ENCODE measurements at regions not wholly inside any gene's neighbourhood (a gene's known extent, or its start where the extent isn't known, plus 50 kb on each side); places are given as distances from the start of the nearest gene placed in this dataset.
A peak's percentile ranks its signal among the peaks of the same experiment; 100 is the strongest.

GRCh38 chr5:13488254-13488931 lies 456.1 kb downstream of the DNAH5 start:
- Histone ChIP-seq H3K4me1 (ENCODE audit: control insufficient read depth in 5 of 5, insufficient read depth in 5 of 5, low read length in 5 of 5) (no peaks in the 10 kb centered on the region), H3K27me3 (ENCODE audit: control insufficient read depth in 3 of 3, insufficient read depth in 3 of 3, low read length in 2 of 3) (no peaks in the 10 kb centered on the region), H3K27ac (ENCODE audit: low read depth in 1 of 2, low read length in 1 of 2) (no peak overlapping the region), H3K9me3 (ENCODE audit: control insufficient read depth in 4 of 4, insufficient read depth in 3 of 4, low read length in 3 of 4) (no peaks in the 10 kb centered on the region), H3K9ac (ENCODE audit: insufficient read depth in 1 of 2, low read length in 2 of 2) (no peak overlapping the region), H3K36me3 (ENCODE audit: control insufficient read depth in 4 of 4, insufficient read depth in 4 of 4, low read length in 4 of 4) (no peaks in the 10 kb centered on the region), H3K4me3 (no peak overlapping the region)
- TF ChIP-seq CTCF (IDR thresholded peaks at IDR 0.05; ENCODE audit: control extremely low read depth, extremely low read depth): no peak
- ATAC-seq (ENCODE audit: insufficient read depth, low FRiP score) (no peak), DNase-seq (no peak)
- WGBS, 2 donors: 77 to 82% methylated on average over 8 of the region's 8 CpGs

- H3K9ac ChIP-seq (ENCODE audit: insufficient read depth in 1 of 2, low read length in 2 of 2): no peak overlapping the region
- no peak overlapping the region for H3K4me3 ChIP-seq
- DNase-seq (no peak), ATAC-seq (ENCODE audit: insufficient read depth, low FRiP score) (no peak)
- WGBS, 2 donors: 77 to 82% methylated on average over 2 of the region's 2 CpGs
- no peak overlapping the region for H3K27ac ChIP-seq (ENCODE audit: low read depth in 1 of 2, low read length in 1 of 2)
- no peaks in the 10 kb centered on the region for H3K27me3 ChIP-seq (ENCODE audit: control insufficient read depth in 3 of 3, insufficient read depth in 3 of 3, low read length in 2 of 3)
- TF ChIP-seq CTCF (IDR thresholded peaks at IDR 0.05; ENCODE audit: control extremely low read depth, extremely low read depth): no peak
- H3K36me3 ChIP-seq (ENCODE audit: control insufficient read depth in 4 of 4, insufficient read depth in 4 of 4, low read length in 4 of 4): no peaks in the 10 kb centered on the region
- no peaks in the 10 kb centered on the region for H3K4me1 ChIP-seq (ENCODE audit: control insufficient read depth in 5 of 5, insufficient read depth in 5 of 5, low read length in 5 of 5)
- no peaks in the 10 kb centered on the region for H3K9me3 ChIP-seq (ENCODE audit: control insufficient read depth in 4 of 4, insufficient read depth in 3 of 4, low read length in 3 of 4)
Measured at GRCh38 chr5:13480834-13481233, 463.7 kb downstream of the DNAH5 start.

GRCh38 chr5:13478831-13479465 lies 465.5 kb downstream of the DNAH5 start:
- no peaks in the 10 kb centered on the region for H3K9me3 ChIP-seq (ENCODE audit: control insufficient read depth in 4 of 4, insufficient read depth in 3 of 4, low read length in 3 of 4)
- no peak overlapping the region for H3K9ac ChIP-seq (ENCODE audit: insufficient read depth in 1 of 2, low read length in 2 of 2)
- H3K27ac ChIP-seq (ENCODE audit: low read depth in 1 of 2, low read length in 1 of 2): no peak overlapping the region
- peak; percentile 50 for ATAC-seq (ENCODE audit: insufficient read depth, low FRiP score)
- no peaks in the 10 kb centered on the region for H3K36me3 ChIP-seq (ENCODE audit: control insufficient read depth in 4 of 4, insufficient read depth in 4 of 4, low read length in 4 of 4)
- no peak overlapping the region for H3K4me3 ChIP-seq
- 28 to 38% methylated on average over 9 of the region's 9 CpGs for WGBS, 2 donors
- no peaks in the 10 kb centered on the region for H3K27me3 ChIP-seq (ENCODE audit: control insufficient read depth in 3 of 3, insufficient read depth in 3 of 3, low read length in 2 of 3)
- no peaks in the 10 kb centered on the region for H3K4me1 ChIP-seq (ENCODE audit: control insufficient read depth in 5 of 5, insufficient read depth in 5 of 5, low read length in 5 of 5)
- no peak for TF ChIP-seq CTCF (IDR thresholded peaks at IDR 0.05; ENCODE audit: control extremely low read depth, extremely low read depth)
- peak; percentile 12 to 21 (median 15) for DNase-seq

Data from lung (tissue), 11 donors.